HepG2 (cell line): ENCODE measurements at regions not wholly inside any gene's neighbourhood (a gene's known extent, or its start where the extent isn't known, plus 50 kb on each side); places are given as distances from the start of the nearest gene placed in this dataset.

Source experiments
- SOX6 ChIP-seq, 2 experiments: fragments of 450-650 bp in 1 of 2; sonication (generic) in 1 of 2; formaldehyde crosslinking in 1 of 2; IDR thresholded peaks; 2 replicates each; pipeline versions ENCODE4 v1.4.0 to v1.6.1; 2017 to 2020; ENCODE audit warnings: antibody characterized with exemption in 1 of 2, mild to moderate bottlenecking in 1 of 2, missing genetic modification reagents in 1 of 2
- XRCC5 ChIP-seq: fragments of 200-400 bp; formaldehyde crosslinking; optimal IDR thresholded peaks from 2 replicates; pipeline ENCODE3; 2017; ENCODE audit warnings: mild to moderate bottlenecking, low read length

DNA sequence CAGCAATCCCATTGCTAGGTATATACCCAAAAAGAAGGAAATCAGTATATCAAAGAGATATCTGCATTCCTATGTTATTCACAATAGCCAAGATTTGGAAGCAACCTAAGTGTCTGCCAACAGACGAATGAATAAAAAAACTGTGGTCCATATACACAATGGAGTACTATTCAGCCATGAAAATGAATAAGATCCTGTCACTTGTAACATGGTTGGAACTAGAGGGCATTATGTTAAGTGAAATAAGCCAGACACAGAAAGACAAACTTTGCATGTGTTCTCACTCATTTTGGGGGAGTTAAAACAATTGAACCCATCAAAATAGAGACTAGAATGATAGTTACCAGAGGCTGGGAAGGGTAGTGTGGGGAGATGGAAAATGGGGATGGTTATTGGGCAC lies 323.5 kb upstream of the NFE2L3 start:
- no peak for TF ChIP-seq SOX6 (IDR thresholded peaks at IDR 0.05)
- no peak for TF ChIP-seq SOX6 (CRISPR knock-in tag; IDR thresholded peaks at IDR 0.05)
- TF ChIP-seq XRCC5 = no peak
